HEK293 (cell line): ENCODE measurements at regions not wholly inside any gene's neighbourhood (a gene's known extent, or its start where the extent isn't known, plus 50 kb on each side); places are given as distances from the start of the nearest gene placed in this dataset.

Experiments
- CTCF ChIA-PET: fragments of 350-600 bp; formaldehyde crosslinking; extraction: SDS; loops from one replicate; lab custom pipeline; 2021; ENCODE audit warnings: antibody characterized with exemption; lab: Yijun Ruan, JAX
- POLR2A ChIA-PET: fragments of 300-600 bp; formaldehyde crosslinking; extraction: SDS; loops from one replicate; lab custom pipeline; 2020; ENCODE audit warnings: antibody characterized with exemption, inconsistent platforms; lab: Yijun Ruan, JAX
- H3K27ac ChIP-seq: fragments of 200-500 bp; sonication (Bioruptor generic); 2 replicates; pipeline ENCODE4 v1.5.1; 2014; ENCODE audit warnings: low read depth, low read length, control low read depth, inconsistent platforms; ENCODE audit errors: extremely low read depth
- H3K36me3 ChIP-seq, 2 experiments: fragments of 200-500 bp in 1 of 2; sonication (Bioruptor generic) in 1 of 2; 1 replicate in 1 of 2; 2 replicates in 1 of 2; pipeline ENCODE4 v1.5.1; 2014 to 2017; ENCODE audit warnings: inconsistent platforms in 2 of 2, low read length in 2 of 2; ENCODE audit not compliant: control insufficient read depth in 2 of 2, insufficient read depth in 1 of 2
- H3K4me1 ChIP-seq: fragments of 200-500 bp; sonication (Bioruptor generic); 2 replicates; pipeline ENCODE4 v1.5.1; 2014; ENCODE audit warnings: mild to moderate bottlenecking, low read length, inconsistent platforms; ENCODE audit not compliant: control insufficient read depth, insufficient read depth
- H3K4me3 ChIP-seq: 2 replicates; pipeline ENCODE4 v1.5.1; 2011; ENCODE audit warnings: low read depth, mild to moderate bottlenecking, control low read depth, low read length, moderate library complexity
- H3K9me3 ChIP-seq: fragments of 200-500 bp; sonication (Bioruptor generic); 2 replicates; pipeline ENCODE4 v1.5.1; 2014; ENCODE audit warnings: low read depth, low read length, inconsistent platforms; ENCODE audit not compliant: control insufficient read depth, insufficient read depth
- BCL11B ChIP-seq: fragments of 450-650 bp; formaldehyde crosslinking; IDR thresholded peaks from 2 replicates; pipeline ENCODE4 v1.5.1; 2016; ENCODE audit warnings: low read depth, missing biosample characterization, missing genetic modification characterization
- GLI4 ChIP-seq: fragments of 450-650 bp; formaldehyde crosslinking; IDR thresholded peaks from 2 replicates; pipeline ENCODE4 v1.5.1; 2016; ENCODE audit warnings: missing biosample characterization, missing genetic modification characterization
- KLF8 ChIP-seq: fragments of 450-650 bp; formaldehyde crosslinking; IDR thresholded peaks from 2 replicates; pipeline ENCODE4 v1.5.1; 2016; ENCODE audit warnings: missing biosample characterization, missing genetic modification characterization
- PRDM1 ChIP-seq: fragments of 450-650 bp; formaldehyde crosslinking; IDR thresholded peaks from 2 replicates; pipeline ENCODE4; 2016; ENCODE audit warnings: missing biosample characterization, missing genetic modification characterization
- ZBTB17 ChIP-seq: fragments of 450-650 bp; formaldehyde crosslinking; IDR thresholded peaks from 2 replicates; pipeline ENCODE4 v1.5.1; 2016; ENCODE audit warnings: missing biosample characterization, missing genetic modification characterization
- ZNF133 ChIP-seq: fragments of 450-650 bp; formaldehyde crosslinking; IDR thresholded peaks from 2 replicates; pipeline ENCODE4 v1.5.1; 2016; ENCODE audit warnings: missing biosample characterization, missing genetic modification characterization
- ZNF223 ChIP-seq: fragments of 450-650 bp; formaldehyde crosslinking; IDR thresholded peaks from 2 replicates; pipeline ENCODE4 v1.5.1; 2016; ENCODE audit warnings: missing biosample characterization, missing genetic modification characterization
- ZNF23 ChIP-seq: fragments of 450-650 bp; formaldehyde crosslinking; IDR thresholded peaks from 2 replicates; pipeline ENCODE4 v1.5.1; 2016; ENCODE audit warnings: missing biosample characterization, missing genetic modification characterization, borderline replicate concordance
- ZNF366 ChIP-seq: fragments of 450-650 bp; formaldehyde crosslinking; conservative IDR thresholded peaks from 2 replicates; pipeline ENCODE4 v1.5.1; 2016; ENCODE audit warnings: missing biosample characterization, missing genetic modification characterization
- ZNF521 ChIP-seq: fragments of 450-650 bp; formaldehyde crosslinking; IDR thresholded peaks from 2 replicates; pipeline ENCODE4 v1.5.1; 2017; ENCODE audit warnings: missing biosample characterization, mild to moderate bottlenecking, missing genetic modification characterization
- ZNF544 ChIP-seq: fragments of 450-650 bp; formaldehyde crosslinking; IDR thresholded peaks from 2 replicates; pipeline ENCODE4 v1.5.0; 2017; ENCODE audit warnings: missing biosample characterization, missing genetic modification characterization
- ZNF596 ChIP-seq: fragments of 450-650 bp; IDR thresholded peaks from 2 replicates; pipeline ENCODE4 v1.5.0; 2018; ENCODE audit warnings: missing biosample characterization, mild to moderate bottlenecking, missing genetic modification characterization, moderate library complexity
- ZNF670 ChIP-seq: fragments of 450-650 bp; formaldehyde crosslinking; IDR thresholded peaks from 2 replicates; pipeline ENCODE4 v1.5.1; 2016; ENCODE audit warnings: missing biosample characterization, missing genetic modification characterization, low read depth
- ZNF791 ChIP-seq: fragments of 450-650 bp; formaldehyde crosslinking; IDR thresholded peaks from 2 replicates; pipeline ENCODE4 v1.5.1; 2016; ENCODE audit warnings: missing biosample characterization, missing genetic modification characterization
- TF ChIP-seq, protein P1 (sequence below): fragments of 450-650 bp; formaldehyde crosslinking; IDR thresholded peaks from 2 replicates; pipeline ENCODE4 v1.5.1; 2017; ENCODE audit warnings: missing biosample characterization, mild to moderate bottlenecking, missing genetic modification characterization, moderate library complexity

DNA sequence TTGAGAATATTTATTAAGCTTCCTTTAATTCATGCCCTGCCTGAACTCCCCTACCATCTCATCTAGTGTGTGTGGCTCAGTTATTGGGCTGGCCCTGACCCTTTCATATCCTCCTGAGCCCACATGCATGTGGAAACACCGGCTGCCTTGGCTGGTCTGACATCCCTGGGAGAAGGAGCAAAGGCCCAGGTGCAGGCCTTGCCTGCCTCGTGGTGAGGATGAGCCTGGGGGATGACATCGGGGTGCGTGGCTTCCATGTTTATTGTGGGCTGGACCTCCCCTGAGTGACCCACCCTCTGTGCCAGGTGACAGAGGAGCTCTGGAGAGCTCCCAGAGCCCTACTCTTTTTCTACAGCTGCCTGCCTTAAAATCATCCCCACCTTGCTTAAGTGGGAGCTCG is 69.1 kb downstream of the FOXA2 start:
- H3K4me3 ChIP-seq: no peak overlapping the region
- H3K4me1 ChIP-seq: peaks cover 16% of the 10 kb centered on the region
- POLR2A ChIA-PET: no interaction called here
- H3K27ac ChIP-seq: no peak overlapping the region
- TF ChIP-seq KLF8 (tag by site-specific recombination) (no peak), ZNF521 (tag by site-specific recombination) (no peak), ZNF366 (tag by site-specific recombination) (no peak), ZNF670 (tag by site-specific recombination) (no peak), ZNF23 (tag by site-specific recombination) (no peak)
- TF ChIP-seq, protein P1, sequence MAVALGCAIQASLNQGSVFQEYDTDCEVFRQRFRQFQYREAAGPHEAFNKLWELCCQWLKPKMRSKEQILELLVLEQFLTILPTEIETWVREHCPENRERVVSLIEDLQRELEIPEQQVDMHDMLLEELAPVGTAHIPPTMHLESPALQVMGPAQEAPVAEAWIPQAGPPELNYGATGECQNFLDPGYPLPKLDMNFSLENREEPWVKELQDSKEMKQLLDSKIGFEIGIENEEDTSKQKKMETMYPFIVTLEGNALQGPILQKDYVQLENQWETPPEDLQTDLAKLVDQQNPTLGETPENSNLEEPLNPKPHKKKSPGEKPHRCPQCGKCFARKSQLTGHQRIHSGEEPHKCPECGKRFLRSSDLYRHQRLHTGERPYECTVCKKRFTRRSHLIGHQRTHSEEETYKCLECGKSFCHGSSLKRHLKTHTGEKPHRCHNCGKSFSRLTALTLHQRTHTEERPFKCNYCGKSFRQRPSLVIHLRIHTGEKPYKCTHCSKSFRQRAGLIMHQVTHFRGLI (tag by site-specific recombination): no peak
- H3K36me3 ChIP-seq: no peaks in the 10 kb centered on the region
- H3K9me3 ChIP-seq: no peaks in the 10 kb centered on the region
- CTCF ChIA-PET: interaction anchor here (0.7 kb wide), 1 partner anchor 26 kb away, joined by 4 read pairs; no protein-coding TSS in a partner anchor

DNA sequence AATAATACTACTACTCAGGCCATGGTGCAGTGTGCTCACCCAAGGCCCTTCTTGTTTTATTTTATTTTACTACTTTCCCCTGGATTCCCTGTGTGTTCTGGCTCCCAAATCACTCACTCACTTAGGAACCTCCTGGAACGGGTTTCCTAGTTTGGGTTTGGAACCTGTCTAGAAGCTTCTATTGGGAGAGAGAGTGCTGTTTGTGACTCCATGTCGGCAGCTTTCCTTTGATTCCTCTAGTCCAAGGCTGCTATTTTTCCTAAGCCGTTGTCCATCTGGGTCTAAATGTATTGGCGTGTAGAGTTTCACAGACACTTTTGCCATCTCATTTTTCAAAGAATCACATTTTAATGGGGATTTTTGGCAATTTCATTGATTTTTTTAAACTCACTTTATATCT is 70.8 kb downstream of the FOXA2 start:
- Histone ChIP-seq H3K4me3 (no peak overlapping the region), H3K4me1 (peaks cover 16% of the 10 kb centered on the region), H3K36me3 (no peaks in the 10 kb centered on the region), H3K9me3 (no peaks in the 10 kb centered on the region), H3K27ac (no peak overlapping the region; the same call in 1 of the 2 replicates)
- TF ChIP-seq GLI4 (tag by site-specific recombination): no peak
- TF ChIP-seq ZNF223: no peak
- no peak for TF ChIP-seq ZNF544 (tag by site-specific recombination)
- POLR2A ChIA-PET: no interaction called here
- CTCF ChIA-PET: interaction anchor here (0.6 kb wide), 1 partner anchor 174 kb away, joined by 3 read pairs; no protein-coding TSS in a partner anchor

DNA sequence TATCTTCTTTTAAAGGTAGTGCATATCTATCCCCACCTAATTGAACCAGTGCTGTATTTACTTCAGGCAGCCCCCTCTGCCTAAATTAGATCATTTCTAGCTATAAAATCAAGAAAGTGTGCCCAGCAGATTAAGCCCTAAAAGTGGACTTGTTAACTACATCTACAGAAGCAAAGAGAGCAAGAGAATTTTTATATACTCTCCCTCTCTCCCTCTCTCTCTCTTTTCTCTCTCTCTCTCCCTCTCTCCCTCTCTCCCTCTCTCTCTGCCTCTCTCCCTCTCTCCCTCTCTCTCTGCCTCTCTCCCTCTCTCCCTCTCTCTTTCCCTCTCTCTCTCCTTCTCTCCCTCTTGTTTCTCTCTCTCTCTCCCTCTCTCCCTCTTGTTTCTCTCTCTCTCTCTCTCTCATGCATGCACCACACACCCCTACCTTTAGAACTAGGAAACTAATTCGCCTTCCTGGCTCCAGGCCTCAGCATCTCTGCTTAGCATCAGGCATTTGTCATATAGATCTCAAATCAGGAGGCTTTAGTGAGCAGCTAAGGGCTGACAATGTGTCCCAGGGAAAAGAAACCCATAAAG is 71.4 kb downstream of the FOXA2 start:
- peak overlapping the region; percentile 69 for H3K27ac ChIP-seq
- CTCF ChIA-PET: interaction anchor here (0.6 to 1.2 kb wide), 2 partner anchors 73 to 173 kb away, joined by 3 to 4 read pairs; no protein-coding TSS in a partner anchor
- TF ChIP-seq ZNF133 (tag by site-specific recombination) (no peak), PRDM1 (tag by site-specific recombination) (0 out of 2 replicates have a peak, but pooled peaks have one; percentile 4), ZBTB17 (tag by site-specific recombination) (0 out of 2 replicates have a peak, but pooled peaks have one; percentile 12), ZNF596 (tag by site-specific recombination) (peak; percentile 95), ZNF791 (tag by site-specific recombination) (no peak), BCL11B (tag by site-specific recombination) (no peak), ZNF366 (tag by site-specific recombination) (peak; percentile 57)
- H3K9me3 ChIP-seq: no peaks in the 10 kb centered on the region
- no peak overlapping the region for H3K4me3 ChIP-seq
- no peaks in the 10 kb centered on the region for H3K36me3 ChIP-seq
- POLR2A ChIA-PET: interaction anchor here (1.4 kb wide), 1 partner anchor 10 kb away, joined by 4 read pairs; no protein-coding TSS in a partner anchor
- H3K4me1 ChIP-seq: peaks cover 19% of the 10 kb centered on the region
